ENCODE measurements at regions not wholly inside any gene's neighbourhood (a gene's known extent, or its start where the extent isn't known, plus 50 kb on each side); places are given as distances from the start of the nearest gene placed in this dataset.
"Not testable (repeated sequence)": the region's sequence is repeated elsewhere in the genome, so short reads cannot be mapped to it uniquely, and the experiment has no call there.

DNA sequence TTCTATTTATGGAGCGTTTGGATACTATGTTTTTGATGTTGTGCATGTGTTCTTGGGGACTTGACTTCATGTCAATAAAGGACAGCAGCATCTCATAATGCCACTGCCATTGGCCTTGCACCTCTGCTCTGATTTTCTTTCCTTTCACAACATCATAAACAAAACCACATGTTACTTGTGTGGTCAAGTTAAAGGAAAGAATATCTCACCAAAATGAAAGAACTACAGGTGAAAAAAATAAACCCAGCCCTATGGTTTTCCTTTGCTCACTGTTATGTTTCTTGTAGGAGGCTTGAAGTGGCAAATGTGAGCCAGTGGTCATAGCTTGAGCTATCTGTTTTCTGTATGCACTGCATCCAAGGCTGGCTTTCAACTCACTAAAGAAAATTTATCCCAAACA is 240.4 kb downstream of the KCNRG start:
- Histone ChIP-seq H2BK5ac (ENCODE audit: insufficient read length, low read length) (no peak overlapping the region), H3K23me2 (ENCODE audit: insufficient read length, low read depth, low read length, poor library complexity, severe bottlenecking) (no peaks in the 10 kb centered on the region), H3T11ph (ENCODE audit: low read length) (no peak overlapping the region), H3K27ac (ENCODE audit: insufficient read length, low read depth, low read length) (no peak overlapping the region), H3K4ac (ENCODE audit: low read depth, low read length) (no peak overlapping the region), H3K27me3 (ENCODE audit: insufficient read depth, low read length) (no peaks in the 10 kb centered on the region), H4K8ac (replicated peaks; ENCODE audit: insufficient read length, low read depth, low read length) (no peak overlapping the region), H2AFZ (ENCODE audit: low read length) (no peak overlapping the region), H2BK12ac (ENCODE audit: insufficient read length, low read depth, low read length) (no peak overlapping the region), H3K23ac (ENCODE audit: insufficient read length, low read depth, low read length) (no peak overlapping the region), H2BK20ac (ENCODE audit: low read depth, low read length, poor library complexity, severe bottlenecking) (no peak overlapping the region), H3K79me2 (ENCODE audit: insufficient read depth, low read length) (no peaks in the 10 kb centered on the region), H3K18ac (ENCODE audit: insufficient read length, low read depth, low read length) (no peak overlapping the region), H4K20me1 (ENCODE audit: control insufficient read depth, insufficient read depth, insufficient read length) (no peaks in the 10 kb centered on the region), H4K5ac (ENCODE audit: insufficient read length, low read depth, low read length) (no peak overlapping the region), H3K4me1 (ENCODE audit: insufficient read depth, low read length) (no peaks in the 10 kb centered on the region), H2BK120ac (ENCODE audit: low read depth, low read length, poor library complexity, severe bottlenecking) (no peak overlapping the region), H3K14ac (ENCODE audit: insufficient read depth, low read length) (no peak overlapping the region), H3K9me3 (ENCODE audit: control insufficient read depth, low read depth, low read length) (no peaks in the 10 kb centered on the region), H2BK15ac (ENCODE audit: low read depth, low read length) (no peak overlapping the region), H3K9ac (ENCODE audit: extremely low read depth, insufficient read length, low read length) (no peak overlapping the region), H3K79me1 (ENCODE audit: insufficient read depth, low read depth, low read length, poor library complexity, severe bottlenecking) (no peaks in the 10 kb centered on the region), H3K4me2 (ENCODE audit: insufficient read depth, insufficient read length, low read length) (no peak overlapping the region), H4K91ac (ENCODE audit: insufficient read length, low read depth, low read length) (no peak overlapping the region), H3K56ac (ENCODE audit: insufficient read length, low read depth, low read length) (no peak overlapping the region), H2AK5ac (ENCODE audit: insufficient read length, low read length) (no peak overlapping the region)
- H3K9me3 Mint-ChIP-seq = no peaks in the 10 kb centered on the region
- TF ChIP-seq CTCF (conservative IDR thresholded peaks at IDR 0.05) = no peak
- no peak overlapping the region for H3K4me3 Mint-ChIP-seq
- no peak overlapping the region for H3K27ac Mint-ChIP-seq
- H3K27me3 Mint-ChIP-seq (ENCODE audit: low read depth) = no peaks in the 10 kb centered on the region; the same call in 1 of the 2 replicates
- H3K4me1 Mint-ChIP-seq = peaks cover 0 to 2% of the 10 kb centered on the region in 2 experiments; a peak in 1 of 4 replicates
- H3K36me3 Mint-ChIP-seq (ENCODE audit: insufficient read depth in 1 of 3, low read depth in 3 of 3) = no peaks in the 10 kb centered on the region; a peak in 1 of 7 replicates
- WGBS (ENCODE audit: extremely low coverage, insufficient read length, low lambda C conversion rate) = no CpG with 5 or more reads among the region's 1 CpG
- DNase-seq = no peak

DNA sequence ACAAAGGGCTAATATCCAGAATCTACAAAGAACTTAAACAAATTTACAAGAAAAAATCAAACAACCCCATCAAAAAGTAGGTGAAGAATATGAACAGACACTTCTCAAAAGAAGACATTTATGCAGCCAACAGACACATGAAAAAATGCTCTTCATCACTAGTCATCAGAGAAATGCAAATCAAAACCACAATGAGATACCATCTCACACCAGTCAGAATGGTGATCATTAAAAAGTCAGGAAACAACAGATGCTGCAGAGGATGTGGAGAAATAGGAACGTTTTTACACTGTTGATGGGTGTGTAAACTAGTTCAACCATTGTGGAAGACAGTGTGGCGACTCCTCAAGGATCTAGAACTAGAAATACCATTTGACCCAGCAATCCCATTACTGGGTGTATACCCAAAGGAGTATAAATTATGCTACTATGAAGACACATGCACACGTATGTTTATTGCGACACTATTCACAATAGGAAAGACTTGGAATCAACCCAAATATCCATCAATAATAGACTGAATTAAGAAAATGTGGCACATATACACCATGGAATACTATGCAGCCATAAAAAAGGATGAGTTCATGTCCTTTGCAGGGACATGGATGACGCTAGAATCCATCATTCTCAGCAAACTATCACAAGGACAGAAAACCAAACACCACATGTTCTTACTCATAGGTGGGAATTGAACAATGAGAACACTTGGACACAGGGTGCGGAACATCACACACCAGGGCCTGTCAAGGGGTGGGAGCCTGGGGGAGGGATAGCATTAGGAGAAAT is 241.5 kb downstream of the KCNRG start:
- not testable (repeated sequence) for H4K5ac ChIP-seq (ENCODE audit: insufficient read length, low read depth, low read length); H2BK20ac ChIP-seq (ENCODE audit: low read depth, low read length, poor library complexity, severe bottlenecking); H3K18ac ChIP-seq (ENCODE audit: insufficient read length, low read depth, low read length); H3K36me3 Mint-ChIP-seq (ENCODE audit: insufficient read depth in 1 of 3, low read depth in 3 of 3); H3T11ph ChIP-seq (ENCODE audit: low read length); H4K8ac ChIP-seq (replicated peaks; ENCODE audit: insufficient read length, low read depth, low read length); H3K23me2 ChIP-seq (ENCODE audit: insufficient read length, low read depth, low read length, poor library complexity, severe bottlenecking); H3K79me2 ChIP-seq (ENCODE audit: insufficient read depth, low read length); H2BK5ac ChIP-seq (ENCODE audit: insufficient read length, low read length); H3K27ac Mint-ChIP-seq; H3K9me3 ChIP-seq (ENCODE audit: control insufficient read depth, low read depth, low read length); H2AFZ ChIP-seq (ENCODE audit: low read length); H3K14ac ChIP-seq (ENCODE audit: insufficient read depth, low read length); H2BK120ac ChIP-seq (ENCODE audit: low read depth, low read length, poor library complexity, severe bottlenecking); H3K27ac ChIP-seq (ENCODE audit: insufficient read length, low read depth, low read length); H4K20me1 ChIP-seq (ENCODE audit: control insufficient read depth, insufficient read depth, insufficient read length); H3K4me2 ChIP-seq (ENCODE audit: insufficient read depth, insufficient read length, low read length); DNase-seq; H4K91ac ChIP-seq (ENCODE audit: insufficient read length, low read depth, low read length); H3K4me1 Mint-ChIP-seq; H3K4me3 Mint-ChIP-seq; H2BK12ac ChIP-seq (ENCODE audit: insufficient read length, low read depth, low read length); H3K56ac ChIP-seq (ENCODE audit: insufficient read length, low read depth, low read length); H3K27me3 ChIP-seq (ENCODE audit: insufficient read depth, low read length); H2BK15ac ChIP-seq (ENCODE audit: low read depth, low read length); H3K9me3 Mint-ChIP-seq; H3K4me1 ChIP-seq (ENCODE audit: insufficient read depth, low read length); H3K9ac ChIP-seq (ENCODE audit: extremely low read depth, insufficient read length, low read length); H3K27me3 Mint-ChIP-seq (ENCODE audit: low read depth); H3K79me1 ChIP-seq (ENCODE audit: insufficient read depth, low read depth, low read length, poor library complexity, severe bottlenecking); H2AK5ac ChIP-seq (ENCODE audit: insufficient read length, low read length); H3K23ac ChIP-seq (ENCODE audit: insufficient read length, low read depth, low read length); H3K4ac ChIP-seq (ENCODE audit: low read depth, low read length)
- no CpG with 5 or more reads among the region's 6 CpGs for WGBS (ENCODE audit: extremely low coverage, insufficient read length, low lambda C conversion rate)

All from H9 (cell line).